HepG2 (cell line): ENCODE measurements at regions not wholly inside any gene's neighbourhood (a gene's known extent, or its start where the extent isn't known, plus 50 kb on each side); places are given as distances from the start of the nearest gene placed in this dataset.

Experiments
- ATAC-seq: fragments of 200-7000 bp; cut with Tn5 transposase; 3 replicates; pipeline ENCODE4 v1.9.1; 2020; ENCODE audit warnings: mild to moderate bottlenecking, moderate library complexity
- BruUV-seq: library from RNA; stranded (reverse); fragments of 400-500 nt; replicated peaks from 2 replicates; lab custom pipeline; 2021; lab: Mats Ljungman, UMichigan
- CTCF ChIA-PET: fragments of 300-600 bp; formaldehyde crosslinking; extraction: SDS; loops from one replicate; lab custom pipeline; 2021; ENCODE audit warnings: low total read pairs, inconsistent platforms, low intra/inter-chr PET ratio; lab: Yijun Ruan, JAX
- POLR2A ChIA-PET: fragments of 350-600 bp; sonication (Branson Sonifier 250); formaldehyde crosslinking; loops from one replicate; lab custom pipeline; 2020; ENCODE audit warnings: antibody characterized with exemption, inconsistent platforms; lab: Yijun Ruan, JAX
- DNase-seq: peaks from one replicate; pipeline ENCODE4 v3.0.0-alpha.2; 2015; ENCODE audit warnings: low spot score
- FAIRE-seq: peaks from 3 replicates; lab custom pipeline; 2011; peaks lifted over from hg19 to GRCh38; lab: Jason Lieb, UNC
- H2AFZ ChIP-seq: one replicate; pipeline ENCODE4 v1.6.1; 2011; ENCODE audit warnings: low read length, inconsistent platforms
- H3K27ac ChIP-seq: fragments of 300-600 bp; 3 replicates; pipeline ENCODE4 v1.8.0; 2011; ENCODE audit warnings: mixed run types, mild to moderate bottlenecking, mixed read lengths, low read length, inconsistent platforms; ENCODE audit not compliant: insufficient read depth; ENCODE audit errors: extremely low read length
- H3K27me3 ChIP-seq, 2 experiments: fragments of 200-600 bp in 1 of 2; 2 replicates in 1 of 2; 3 replicates in 1 of 2; pipeline versions ENCODE4 v1.6.0 to v1.8.0; 2011; ENCODE audit warnings: low read length in 2 of 2, mild to moderate bottlenecking in 2 of 2, moderate library complexity in 2 of 2, inconsistent platforms in 1 of 2; ENCODE audit not compliant: insufficient read depth in 2 of 2, control insufficient read depth in 1 of 2
- H3K36me3 ChIP-seq, 2 experiments: fragments of 200-600 bp in 1 of 2; replicated peaks in 1 of 2; 2 replicates in 1 of 2; 3 replicates in 1 of 2; pipeline versions ENCODE4 v1.5.1 to v1.8.0; 2011; ENCODE audit warnings: low read length in 2 of 2, inconsistent platforms in 1 of 2; ENCODE audit not compliant: insufficient read depth in 2 of 2, control insufficient read depth in 1 of 2
- H3K4me1 ChIP-seq: 2 replicates; pipeline ENCODE4 v1.5.1; 2012; ENCODE audit warnings: low read length, inconsistent platforms; ENCODE audit not compliant: insufficient read depth
- H3K4me2 ChIP-seq: 2 replicates; pipeline ENCODE4 v1.6.0; 2011; ENCODE audit warnings: low read depth, low read length, inconsistent platforms
- H3K4me3 ChIP-seq, 3 experiments: fragments of 200-600 bp in 1 of 3; sonication (generic), shearing (Covaris generic) in 1 of 3; replicated peaks in 1 of 3; 2 replicates each; pipeline ENCODE4 v1.5.1; 2011 to 2016; ENCODE audit warnings: low read length in 3 of 3, inconsistent platforms in 2 of 3, low read depth in 2 of 3, mild to moderate bottlenecking in 2 of 3, control low read depth in 1 of 3, mixed read lengths in 1 of 3; ENCODE audit not compliant: insufficient read depth in 1 of 3
- H3K79me2 ChIP-seq: one replicate; pipeline ENCODE4 v1.6.1; 2011; ENCODE audit warnings: low read length, inconsistent platforms; ENCODE audit not compliant: insufficient read depth
- H3K9ac ChIP-seq: 2 replicates; pipeline ENCODE4 v1.6.0; 2011; ENCODE audit warnings: mild to moderate bottlenecking, low read depth, low read length, inconsistent platforms; ENCODE audit not compliant: insufficient read depth
- H3K9me3 ChIP-seq: 2 replicates; pipeline ENCODE4 v1.5.1; 2012; ENCODE audit warnings: mild to moderate bottlenecking, low read length
- H4K20me1 ChIP-seq: 2 replicates; pipeline ENCODE4 v1.6.0; 2011; ENCODE audit warnings: inconsistent platforms, mild to moderate bottlenecking, low read length, moderate library complexity; ENCODE audit not compliant: insufficient read depth
- ADNP ChIP-seq: sonication (generic); formaldehyde crosslinking; IDR thresholded peaks from 2 replicates; pipeline ENCODE4 v1.4.0; 2020; ENCODE audit warnings: missing genetic modification reagents
- ARNT2 ChIP-seq: sonication (generic); formaldehyde crosslinking; IDR thresholded peaks from 2 replicates; pipeline ENCODE4 v1.8.0; 2022; ENCODE audit warnings: mild to moderate bottlenecking, low read depth, missing genetic modification reagents, moderate library complexity
- CCDC6 ChIP-seq: sonication (generic); formaldehyde crosslinking; IDR thresholded peaks from 2 replicates; pipeline ENCODE4 v1.8.1; 2022; ENCODE audit warnings: mild to moderate bottlenecking, missing genetic modification reagents, moderate library complexity
- EZH2 ChIP-seq: conservative IDR thresholded peaks from 2 replicates; pipeline ENCODE4 v1.6.1; 2012; ENCODE audit warnings: mild to moderate bottlenecking, low read depth, low read length, moderate library complexity
- ISL2 ChIP-seq: sonication (generic); formaldehyde crosslinking; IDR thresholded peaks from 2 replicates; pipeline ENCODE4 v1.5.0; 2020; ENCODE audit warnings: missing genetic modification reagents
- JUN ChIP-seq: sonication (generic); formaldehyde crosslinking; IDR thresholded peaks from 2 replicates; pipeline ENCODE4 v1.4.0; 2020; ENCODE audit warnings: mild to moderate bottlenecking, missing genetic modification reagents
- NCOR1 ChIP-seq: fragments of 200-600 bp; sonication (generic); IDR thresholded peaks from 2 replicates; pipeline ENCODE4 v1.7.0; 2017; ENCODE audit warnings: antibody characterized with exemption, low read length, borderline replicate concordance
- NR3C1 ChIP-seq: sonication (generic); formaldehyde crosslinking; IDR thresholded peaks from 2 replicates; pipeline ENCODE4 v1.4.0; 2020; ENCODE audit warnings: missing genetic modification reagents
- RBFOX2 ChIP-seq: fragments of 200-400 bp; formaldehyde crosslinking; IDR thresholded peaks from 2 replicates; pipeline ENCODE4 v1.6.1; 2017; ENCODE audit warnings: low read depth, mild to moderate bottlenecking, low read length
- U2AF1 ChIP-seq: fragments of 200-400 bp; formaldehyde crosslinking; optimal IDR thresholded peaks from 2 replicates; pipeline ENCODE3; 2017; ENCODE audit warnings: mild to moderate bottlenecking, low read depth, low read length
- ZNF383 ChIP-seq: sonication (generic); formaldehyde crosslinking; IDR thresholded peaks from 2 replicates; pipeline ENCODE4 v1.4.0; 2020; ENCODE audit warnings: missing genetic modification reagents, mild to moderate bottlenecking, borderline replicate concordance
- WGBS: methylation state at CpG from one replicate; pipeline ENCODE4 v1.1.6; 2017; ENCODE audit warnings: low lambda C conversion rate; 5-methylcytosine and 5-hydroxymethylcytosine counted together
- in situ Hi-C: cut with HindIII; loops from 2 replicates; pipeline ENCODE4 v1.10.0; 2017; ENCODE audit warnings: low pct_unique_long_range_greater_than_20kb; ENCODE audit not compliant: extremely low pct_ligation_motif_present
- intact Hi-C: fragments of 100-400 bp; cut with micrococcal nuclease; formaldehyde crosslinking; loops from one replicate; pipeline ENCODE4 v1.10.0; 2022; ENCODE audit not compliant: unreplicated experiment
- TF ChIP-seq, protein P1 (sequence below): sonication (generic); formaldehyde crosslinking; IDR thresholded peaks from 2 replicates; pipeline ENCODE4 v1.9.0; 2021; ENCODE audit warnings: missing genetic modification reagents, mild to moderate bottlenecking, borderline replicate concordance
- TF ChIP-seq, protein P2 (sequence below): sonication (generic); formaldehyde crosslinking; conservative IDR thresholded peaks from 2 replicates; pipeline ENCODE4 v1.8.0; 2022; ENCODE audit warnings: mild to moderate bottlenecking, moderate library complexity, missing genetic modification reagents
- TF ChIP-seq, protein P3 (sequence below): sonication (generic); formaldehyde crosslinking; conservative IDR thresholded peaks from 2 replicates; pipeline ENCODE4 v1.5.0; 2020; ENCODE audit warnings: missing genetic modification reagents
- TF ChIP-seq, protein P4 (sequence below): sonication (generic); formaldehyde crosslinking; conservative IDR thresholded peaks from 2 replicates; pipeline ENCODE4 v1.4.0; 2020; ENCODE audit warnings: missing genetic modification reagents
- TF ChIP-seq, protein P5 (sequence below): sonication (generic); formaldehyde crosslinking; IDR thresholded peaks from 2 replicates; pipeline ENCODE4 v1.4.0; 2020; ENCODE audit warnings: missing genetic modification reagents, borderline replicate concordance

DNA sequence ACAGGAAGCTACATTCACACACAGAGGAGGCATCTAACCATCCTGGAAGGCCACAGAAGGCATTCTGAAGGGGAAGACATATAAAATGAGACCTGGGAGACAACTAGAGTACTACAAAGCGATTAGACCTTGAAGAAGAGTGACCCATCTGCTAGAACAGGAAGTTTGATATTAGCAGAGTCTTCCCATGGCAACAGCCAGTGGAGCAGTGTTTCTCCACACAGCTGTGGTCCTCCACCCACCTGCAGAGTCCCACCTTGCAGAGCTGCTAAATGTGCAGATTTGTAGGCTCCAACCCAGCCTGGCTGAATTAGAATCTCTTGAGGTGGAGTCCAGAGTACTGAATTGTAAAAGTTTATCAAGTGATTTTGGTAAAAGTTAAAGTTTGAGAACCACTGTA, 267.0 kb downstream of the CETN3 start (continued):
- no peak for TF ChIP-seq NR3C1
- TF ChIP-seq, protein P1, sequence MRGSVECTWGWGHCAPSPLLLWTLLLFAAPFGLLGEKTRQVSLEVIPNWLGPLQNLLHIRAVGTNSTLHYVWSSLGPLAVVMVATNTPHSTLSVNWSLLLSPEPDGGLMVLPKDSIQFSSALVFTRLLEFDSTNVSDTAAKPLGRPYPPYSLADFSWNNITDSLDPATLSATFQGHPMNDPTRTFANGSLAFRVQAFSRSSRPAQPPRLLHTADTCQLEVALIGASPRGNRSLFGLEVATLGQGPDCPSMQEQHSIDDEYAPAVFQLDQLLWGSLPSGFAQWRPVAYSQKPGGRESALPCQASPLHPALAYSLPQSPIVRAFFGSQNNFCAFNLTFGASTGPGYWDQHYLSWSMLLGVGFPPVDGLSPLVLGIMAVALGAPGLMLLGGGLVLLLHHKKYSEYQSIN (CRISPR knock-in tag): no peak
- no peak for TF ChIP-seq ADNP (CRISPR knock-in tag)
- TF ChIP-seq JUN (CRISPR knock-in tag): no peak
- TF ChIP-seq, protein P2, sequence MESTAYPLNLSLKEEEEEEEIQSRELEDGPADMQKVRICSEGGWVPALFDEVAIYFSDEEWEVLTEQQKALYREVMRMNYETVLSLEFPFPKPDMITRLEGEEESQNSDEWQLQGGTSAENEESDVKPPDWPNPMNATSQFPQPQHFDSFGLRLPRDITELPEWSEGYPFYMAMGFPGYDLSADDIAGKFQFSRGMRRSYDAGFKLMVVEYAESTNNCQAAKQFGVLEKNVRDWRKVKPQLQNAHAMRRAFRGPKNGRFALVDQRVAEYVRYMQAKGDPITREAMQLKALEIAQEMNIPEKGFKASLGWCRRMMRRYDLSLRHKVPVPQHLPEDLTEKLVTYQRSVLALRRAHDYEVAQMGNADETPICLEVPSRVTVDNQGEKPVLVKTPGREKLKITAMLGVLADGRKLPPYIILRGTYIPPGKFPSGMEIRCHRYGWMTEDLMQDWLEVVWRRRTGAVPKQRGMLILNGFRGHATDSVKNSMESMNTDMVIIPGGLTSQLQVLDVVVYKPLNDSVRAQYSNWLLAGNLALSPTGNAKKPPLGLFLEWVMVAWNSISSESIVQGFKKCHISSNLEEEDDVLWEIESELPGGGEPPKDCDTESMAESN (CRISPR knock-in tag): no peak
- TF ChIP-seq CCDC6 (CRISPR knock-in tag): no peak
- TF ChIP-seq, protein P3, sequence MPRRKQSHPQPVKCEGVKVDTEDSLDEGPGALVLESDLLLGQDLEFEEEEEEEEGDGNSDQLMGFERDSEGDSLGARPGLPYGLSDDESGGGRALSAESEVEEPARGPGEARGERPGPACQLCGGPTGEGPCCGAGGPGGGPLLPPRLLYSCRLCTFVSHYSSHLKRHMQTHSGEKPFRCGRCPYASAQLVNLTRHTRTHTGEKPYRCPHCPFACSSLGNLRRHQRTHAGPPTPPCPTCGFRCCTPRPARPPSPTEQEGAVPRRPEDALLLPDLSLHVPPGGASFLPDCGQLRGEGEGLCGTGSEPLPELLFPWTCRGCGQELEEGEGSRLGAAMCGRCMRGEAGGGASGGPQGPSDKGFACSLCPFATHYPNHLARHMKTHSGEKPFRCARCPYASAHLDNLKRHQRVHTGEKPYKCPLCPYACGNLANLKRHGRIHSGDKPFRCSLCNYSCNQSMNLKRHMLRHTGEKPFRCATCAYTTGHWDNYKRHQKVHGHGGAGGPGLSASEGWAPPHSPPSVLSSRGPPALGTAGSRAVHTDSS: no peak

DNA sequence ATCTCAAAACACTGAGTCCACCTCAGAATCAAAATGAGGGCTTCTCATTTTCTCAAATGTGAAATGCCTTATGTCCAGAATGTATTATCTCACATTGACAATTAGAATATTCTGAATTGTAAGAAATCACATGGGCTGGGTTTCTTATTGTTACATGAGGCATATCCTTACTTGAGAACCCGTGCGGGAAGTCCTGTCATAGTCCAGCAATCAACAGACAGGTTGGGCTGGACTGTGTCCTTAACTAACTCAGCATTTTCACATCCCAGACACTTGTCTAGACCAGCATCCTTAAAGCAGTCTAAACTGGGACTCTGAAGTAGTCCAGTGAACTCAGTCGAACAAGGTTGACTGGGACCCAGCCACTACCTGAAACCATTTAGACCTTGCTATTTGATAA, 267.6 kb downstream of the CETN3 start:
- no peak for FAIRE-seq
- TF ChIP-seq, protein P4, sequence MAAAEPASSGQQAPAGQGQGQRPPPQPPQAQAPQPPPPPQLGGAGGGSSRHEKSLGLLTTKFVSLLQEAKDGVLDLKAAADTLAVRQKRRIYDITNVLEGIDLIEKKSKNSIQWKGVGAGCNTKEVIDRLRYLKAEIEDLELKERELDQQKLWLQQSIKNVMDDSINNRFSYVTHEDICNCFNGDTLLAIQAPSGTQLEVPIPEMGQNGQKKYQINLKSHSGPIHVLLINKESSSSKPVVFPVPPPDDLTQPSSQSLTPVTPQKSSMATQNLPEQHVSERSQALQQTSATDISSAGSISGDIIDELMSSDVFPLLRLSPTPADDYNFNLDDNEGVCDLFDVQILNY (CRISPR knock-in tag): no peak
- no peak for TF ChIP-seq ISL2 (CRISPR knock-in tag)
- no peak for TF ChIP-seq RBFOX2
- TF ChIP-seq ZNF383: no peak
- no peak for TF ChIP-seq NCOR1
- TF ChIP-seq EZH2: no peak
- no peak for TF ChIP-seq ARNT2 (CRISPR knock-in tag)
- TF ChIP-seq U2AF1: no peak
- TF ChIP-seq, protein P5, sequence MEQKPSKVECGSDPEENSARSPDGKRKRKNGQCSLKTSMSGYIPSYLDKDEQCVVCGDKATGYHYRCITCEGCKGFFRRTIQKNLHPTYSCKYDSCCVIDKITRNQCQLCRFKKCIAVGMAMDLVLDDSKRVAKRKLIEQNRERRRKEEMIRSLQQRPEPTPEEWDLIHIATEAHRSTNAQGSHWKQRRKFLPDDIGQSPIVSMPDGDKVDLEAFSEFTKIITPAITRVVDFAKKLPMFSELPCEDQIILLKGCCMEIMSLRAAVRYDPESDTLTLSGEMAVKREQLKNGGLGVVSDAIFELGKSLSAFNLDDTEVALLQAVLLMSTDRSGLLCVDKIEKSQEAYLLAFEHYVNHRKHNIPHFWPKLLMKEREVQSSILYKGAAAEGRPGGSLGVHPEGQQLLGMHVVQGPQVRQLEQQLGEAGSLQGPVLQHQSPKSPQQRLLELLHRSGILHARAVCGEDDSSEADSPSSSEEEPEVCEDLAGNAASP (CRISPR knock-in tag): no peak

More for the DNA sequence above, 267.6 kb downstream of the CETN3 start:
- intact Hi-C loops (no loop called here), in situ Hi-C loops (no loop called here)
- Histone ChIP-seq H3K4me2 (no peak overlapping the region), H3K79me2 (no peaks in the 10 kb centered on the region), H3K27me3 (no peaks in the 10 kb centered on the region), H3K9me3 (no peaks in the 10 kb centered on the region), H3K4me3 (no peak overlapping the region), H3K27ac (no peak overlapping the region), H3K4me1 (no peaks in the 10 kb centered on the region), H2AFZ (no peak overlapping the region), H4K20me1 (no peaks in the 10 kb centered on the region), H3K9ac (no peak overlapping the region), H3K36me3 (no peaks in the 10 kb centered on the region)
- ATAC-seq (no peak), DNase-seq (no peak)
- POLR2A ChIA-PET: no interaction called here
- no TSS peak for BruUV-seq
- CTCF ChIA-PET: no interaction called here
- WGBS: 30% methylated on average over 3 of the region's 3 CpGs
